SK-N-SH (cell line): ENCODE measurements at regions not wholly inside any gene's neighbourhood (a gene's known extent, or its start where the extent isn't known, plus 50 kb on each side); places are given as distances from the start of the nearest gene placed in this dataset.

Experiments
- CTCF ChIA-PET: fragments of 300-600, 350-600 bp; formaldehyde crosslinking; extraction: SDS; loops from one replicate; lab custom pipeline; 2021; lab: Yijun Ruan, JAX
- POLR2A ChIA-PET: fragments of 350-600 bp; sonication (Branson Sonifier 250); formaldehyde crosslinking; extraction: SDS; loops from one replicate; lab custom pipeline; 2020; ENCODE audit warnings: antibody characterized with exemption, inconsistent platforms; lab: Yijun Ruan, JAX
- DNase-seq: peaks from one replicate; pipeline ENCODE4 v3.0.0; 2012
- H2AFZ ChIP-seq: fragments of 200-600 bp; sonication (generic); 2 replicates; pipeline ENCODE4 v1.8.1; 2016; ENCODE audit warnings: antibody characterized with exemption, mild to moderate bottlenecking, low read depth
- H3F3A ChIP-seq: fragments of 200-600 bp; sonication (generic); replicated peaks from 2 replicates; pipeline ENCODE3; 2016; ENCODE audit warnings: antibody characterized with exemption, mild to moderate bottlenecking; ENCODE audit not compliant: insufficient read depth
- H3K27ac ChIP-seq, 2 experiments: fragments of 200-500 bp in 1 of 2; fragments of 200-600 bp in 1 of 2; sonication (Bioruptor generic) in 1 of 2; sonication (generic), shearing (Covaris generic) in 1 of 2; 2 replicates each; pipeline versions ENCODE4 v1.5.1 to v1.6.1; 2014 to 2016; ENCODE audit warnings: low read depth in 2 of 2, inconsistent platforms in 1 of 2, low read length in 1 of 2, mild to moderate bottlenecking in 1 of 2, mixed read lengths in 1 of 2
- H3K27me3 ChIP-seq: fragments of 200-600 bp; sonication (generic), shearing (Covaris generic); 2 replicates; pipeline ENCODE4 v1.6.1; 2016; ENCODE audit warnings: mixed run types; ENCODE audit not compliant: insufficient read depth
- H3K36me3 ChIP-seq, 2 experiments: fragments of 200-500 bp in 1 of 2; fragments of 200-600 bp in 1 of 2; sonication (Bioruptor generic) in 1 of 2; sonication (generic) in 1 of 2; replicated peaks in 1 of 2; 2 replicates each; pipeline versions ENCODE3 to v1.5.1; 2014 to 2016; ENCODE audit warnings: low read length in 1 of 2, mild to moderate bottlenecking in 1 of 2; ENCODE audit not compliant: insufficient read depth in 2 of 2, control insufficient read depth in 1 of 2
- H3K4me1 ChIP-seq, 2 experiments: fragments of 200-500 bp in 1 of 2; fragments of 200-600 bp in 1 of 2; sonication (Bioruptor generic) in 1 of 2; sonication (generic), shearing (Covaris generic) in 1 of 2; 2 replicates each; pipeline versions ENCODE4 v1.5.1 to v1.6.1; 2014 to 2016; ENCODE audit warnings: low read depth in 1 of 2, low read length in 1 of 2, mixed run types in 1 of 2; ENCODE audit not compliant: insufficient read depth in 2 of 2, control insufficient read depth in 1 of 2
- H3K4me2 ChIP-seq: fragments of 200-600 bp; sonication (generic), shearing (Covaris generic); 2 replicates; pipeline ENCODE4 v1.6.1; 2017; ENCODE audit warnings: mixed run types
- H3K4me3 ChIP-seq, 2 experiments: fragments of 200-500 bp in 1 of 2; fragments of 200-600 bp in 1 of 2; sonication (Bioruptor generic) in 1 of 2; sonication (generic), shearing (Covaris generic) in 1 of 2; 2 replicates each; pipeline versions ENCODE4 v1.5.1 to v1.8.1; 2014 to 2016; ENCODE audit warnings: low read depth in 2 of 2, inconsistent platforms in 1 of 2, low read length in 1 of 2, mild to moderate bottlenecking in 1 of 2, mixed read lengths in 1 of 2, moderate library complexity in 1 of 2
- H3K79me2 ChIP-seq: fragments of 200-600 bp; sonication (generic); 2 replicates; pipeline ENCODE4 v1.8.1; 2017; ENCODE audit warnings: mild to moderate bottlenecking; ENCODE audit not compliant: insufficient read depth
- H3K9ac ChIP-seq: fragments of 200-600 bp; sonication (generic); 2 replicates; pipeline ENCODE4 v1.6.1; 2017; ENCODE audit warnings: mixed run types
- H3K9me2 ChIP-seq: fragments of 200-600 bp; sonication (generic); 2 replicates; pipeline ENCODE4 v1.6.1; 2017; ENCODE audit warnings: mixed run types
- H3K9me3 ChIP-seq: fragments of 200-600 bp; sonication (generic); 2 replicates; pipeline ENCODE4 v1.6.1; 2017; ENCODE audit warnings: mixed run types, mild to moderate bottlenecking, moderate library complexity
- H4K20me1 ChIP-seq: fragments of 200-600 bp; sonication (generic); 2 replicates; pipeline ENCODE4 v1.6.1; 2017; ENCODE audit warnings: mild to moderate bottlenecking, mixed run types; ENCODE audit not compliant: insufficient read depth
- EP300 ChIP-seq, 2 experiments: IDR thresholded peaks; 2 replicates each; pipeline versions ENCODE4 v1.4.0 to v1.6.1; 2012; ENCODE audit warnings: borderline replicate concordance in 1 of 2, low read depth in 1 of 2, low read length in 1 of 2
- EZH2phosphoT487 ChIP-seq: fragments of 200-600 bp; sonication (generic); IDR thresholded peaks from 2 replicates; pipeline ENCODE4 v1.6.1; 2017; ENCODE audit warnings: low read depth, mixed run types, mild to moderate bottlenecking, antibody characterized with exemption, moderate library complexity, borderline replicate concordance
- FOSL2 ChIP-seq: IDR thresholded peaks from 2 replicates; pipeline ENCODE4 v1.4.0; 2012; ENCODE audit warnings: low read depth, mild to moderate bottlenecking, moderate library complexity, borderline replicate concordance
- FOXJ3 ChIP-seq: sonication (generic); formaldehyde crosslinking; IDR thresholded peaks from 2 replicates; pipeline ENCODE4 v1.5.1; 2020; ENCODE audit warnings: mild to moderate bottlenecking, missing genetic modification reagents
- FOXM1 ChIP-seq: IDR thresholded peaks from 2 replicates; pipeline ENCODE4 v1.4.0; 2012; ENCODE audit warnings: low read depth, mild to moderate bottlenecking
- GATA2 ChIP-seq: sonication (generic); formaldehyde crosslinking; IDR thresholded peaks from 2 replicates; pipeline ENCODE4 v1.5.0; 2020; ENCODE audit warnings: mild to moderate bottlenecking, missing genetic modification reagents
- JUND ChIP-seq: IDR thresholded peaks from 2 replicates; pipeline ENCODE4 v1.4.0; 2012
- MEF2A ChIP-seq: IDR thresholded peaks from 2 replicates; pipeline ENCODE4 v1.4.0; 2012; ENCODE audit warnings: low read depth, borderline replicate concordance
- MXI1 ChIP-seq: IDR thresholded peaks from 2 replicates; pipeline ENCODE4 v1.6.1; 2012; ENCODE audit warnings: mild to moderate bottlenecking, low read depth, low read length, improper control_type of control experiment
- NFIC ChIP-seq: IDR thresholded peaks from 2 replicates; pipeline ENCODE4 v1.4.0; 2012; ENCODE audit warnings: borderline replicate concordance
- PBX3 ChIP-seq: IDR thresholded peaks from 2 replicates; pipeline ENCODE4; 2012
- RAD21 ChIP-seq: IDR thresholded peaks from 2 replicates; pipeline ENCODE4 v1.6.1; 2012; ENCODE audit warnings: mild to moderate bottlenecking, low read length
- RCOR1 ChIP-seq: fragments of 150-350 bp; IDR thresholded peaks from 2 replicates; pipeline ENCODE4 v1.6.1; 2017; ENCODE audit warnings: antibody characterized with exemption, low read length
- RXRA ChIP-seq: IDR thresholded peaks from 2 replicates; pipeline ENCODE4 v1.4.0; 2012; ENCODE audit warnings: low read depth, mild to moderate bottlenecking, borderline replicate concordance
- SMC3 ChIP-seq: IDR thresholded peaks from 2 replicates; pipeline ENCODE4 v1.6.1; 2012; ENCODE audit warnings: low read depth, low read length, improper control_type of control experiment
- TCF12 ChIP-seq: IDR thresholded peaks from 2 replicates; pipeline ENCODE4 v1.4.0; 2012
- TEAD4 ChIP-seq: IDR thresholded peaks from 2 replicates; pipeline ENCODE4 v1.4.0; 2012; ENCODE audit warnings: mild to moderate bottlenecking, borderline replicate concordance; ENCODE audit not compliant: insufficient read depth
- WGBS: methylation state at CpG from one replicate; pipeline ENCODE4 v1.1.6; 2017; ENCODE audit warnings: low lambda C conversion rate; 5-methylcytosine and 5-hydroxymethylcytosine counted together

DNA sequence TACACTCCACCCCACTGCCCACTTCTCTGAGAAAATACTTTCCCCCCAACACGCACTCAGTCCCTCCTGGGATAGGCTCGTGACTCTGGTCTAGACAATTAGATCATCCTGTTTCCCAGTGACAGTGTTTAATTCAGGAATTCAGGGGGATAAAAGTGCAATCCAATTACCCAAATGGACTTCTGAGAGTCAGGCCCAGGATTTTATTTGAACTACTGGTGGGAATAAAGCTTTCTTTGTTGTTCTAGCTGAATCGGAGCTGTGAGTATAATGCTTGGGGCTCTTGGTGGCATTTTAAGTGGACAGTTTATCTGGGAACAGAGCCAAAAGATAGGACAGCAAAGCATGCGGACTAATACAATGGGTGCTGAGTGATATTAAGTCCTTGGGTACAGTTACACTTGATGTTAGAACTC is 683.3 kb downstream of the MAT2B start:
- Histone ChIP-seq H2AFZ (no peak overlapping the region), H3K9me3 (no peaks in the 10 kb centered on the region), H3K4me3 (no peak overlapping the region), H4K20me1 (no peaks in the 10 kb centered on the region), H3K27me3 (no peaks in the 10 kb centered on the region), H3K27ac (peak overlapping the region in 1 of 2 experiments; percentile 91; a peak in 2 of 4 replicates), H3F3A (peaks cover 7% of the 10 kb centered on the region), H3K4me2 (no peak overlapping the region), H3K9ac (no peak overlapping the region), H3K9me2 (no peaks in the 10 kb centered on the region), H3K79me2 (no peaks in the 10 kb centered on the region), H3K4me1 (peaks cover 9 to 19% of the 10 kb centered on the region in 2 experiments; a peak in 3 of 4 replicates), H3K36me3 (no peaks in the 10 kb centered on the region)
- ChIA-PET POLR2A (interaction anchor here (1.0 kb wide), 1 partner anchor 18 kb away, joined by 3 read pairs; no protein-coding TSS in a partner anchor), CTCF (interaction anchor here (0.9 to 1.2 kb wide), 5 partner anchors 15 to 493 kb away, joined by 3 read pairs; no protein-coding TSS in a partner anchor)
- DNase-seq, result peak; percentile 58
- TF ChIP-seq RAD21 (peak; percentile 28), EZH2phosphoT487 (no peak), MEF2A (no peak), RCOR1 (peak; percentile 82), GATA2 (CRISPR knock-in tag) (peak; percentile 78), MXI1 (peak; percentile 45; the same call in 1 of the 2 replicates), SMC3 (no peak), FOXJ3 (CRISPR knock-in tag) (peak; percentile 85), EP300 (IDR thresholded peaks at IDR 0.05; ENCODE audit: borderline replicate concordance in 1 of 2, low read depth in 1 of 2, low read length in 1 of 2) (peak in 1 of 2 experiments; percentile 76; a peak in 2 of 4 replicates)
- 46% methylated on average over 4 of the region's 4 CpGs for WGBS

DNA sequence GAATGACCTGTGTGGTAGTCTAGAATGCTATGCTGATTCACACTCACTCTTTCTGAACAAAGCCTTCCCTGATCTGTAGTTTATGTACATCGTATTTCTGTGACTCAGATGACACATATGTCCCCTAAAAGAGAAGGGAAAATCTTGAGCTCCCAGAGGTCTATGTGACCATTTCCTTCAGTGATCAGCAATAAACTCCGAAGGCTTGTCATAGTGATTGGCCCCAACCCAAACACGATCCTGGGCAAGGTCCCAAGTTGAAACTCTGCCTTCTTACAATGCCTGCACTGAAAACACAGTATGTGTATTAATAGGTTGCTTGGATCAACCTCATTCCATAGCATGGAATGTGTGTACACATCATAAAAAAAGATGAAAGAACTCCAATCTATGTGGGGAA is 685.8 kb downstream of the MAT2B start:
- peak overlapping the region; percentile 23; the same call in 1 of the 2 replicates for H3K4me2 ChIP-seq
- H3K36me3 ChIP-seq, result no peaks in the 10 kb centered on the region
- no peak overlapping the region for H3K9ac ChIP-seq
- CTCF ChIA-PET, result no interaction called here
- no peaks in the 10 kb centered on the region for H3K9me2 ChIP-seq
- TF ChIP-seq EP300 (IDR thresholded peaks at IDR 0.05; ENCODE audit: borderline replicate concordance in 1 of 2, low read depth in 1 of 2, low read length in 1 of 2) (no peak), TCF12 (peak; percentile 37), NFIC (peak; percentile 79), JUND (0 out of 2 replicates have a peak, but pooled peaks have one; percentile 13), MXI1 (no peak), FOSL2 (peak; percentile 37; the same call in 1 of the 2 replicates), TEAD4 (no peak), FOXM1 (no peak), RXRA (no peak), PBX3 (peak; percentile 18; the same call in 1 of the 2 replicates)
- peaks cover 3 to 11% of the 10 kb centered on the region in 2 experiments; a peak in 3 of 4 replicates for H3K4me1 ChIP-seq
- H3F3A ChIP-seq, result peaks cover 7% of the 10 kb centered on the region
- H3K4me3 ChIP-seq, result 0 out of 4 replicates have a peak overlapping the region, but pooled peaks of 1 of the 2 experiments have one; percentile 0
- H3K79me2 ChIP-seq, result no peaks in the 10 kb centered on the region
- H4K20me1 ChIP-seq, result no peaks in the 10 kb centered on the region
- no peak overlapping the region for H2AFZ ChIP-seq
- POLR2A ChIA-PET, result no interaction called here
- DNase-seq, result no peak
- no peaks in the 10 kb centered on the region for H3K27me3 ChIP-seq
- no peaks in the 10 kb centered on the region for H3K9me3 ChIP-seq
- H3K27ac ChIP-seq, result peak overlapping the region in 1 of 2 experiments; percentile 31; a peak in 2 of 4 replicates
- 12% methylated on average over 3 of the region's 3 CpGs for WGBS
